Tibial nerve (tissue), 4 donors: ENCODE measurements at regions not wholly inside any gene's neighbourhood (a gene's known extent, or its start where the extent isn't known, plus 50 kb on each side); places are given as distances from the start of the nearest gene placed in this dataset.

Experiments used
- DNase-seq, 2 donors: peaks; one replicate each; pipeline ENCODE4 v3.0.0-alpha.2; 2019; ENCODE audit warnings: low spot score in 2 of 2
- H3K27ac ChIP-seq, 4 donors: fragments of 200-600 bp; sonication (generic) in 3 of 4; one replicate each; pipeline ENCODE4 v1.5.1; 2017 to 2019; ENCODE audit warnings: mild to moderate bottlenecking in 1 of 4
- H3K27me3 ChIP-seq, 2 donors: fragments of 200-600 bp; sonication (generic) in 1 of 2; one replicate each; pipeline versions ENCODE4 v1.5.1 to v1.6.0; 2017 to 2019
- H3K36me3 ChIP-seq, 3 donors: fragments of 200-600 bp; sonication (generic); one replicate each; pipeline ENCODE4 v1.5.1; 2018 to 2019
- H3K4me1 ChIP-seq, 4 donors: fragments of 200-600 bp; sonication (generic) in 3 of 4; one replicate each; pipeline ENCODE4 v1.5.1; 2017 to 2019
- H3K4me3 ChIP-seq, 4 donors: fragments of 200-600 bp; sonication (generic) in 3 of 4; one replicate each; pipeline ENCODE4 v1.5.1; 2017 to 2019; ENCODE audit warnings: mild to moderate bottlenecking in 1 of 4, moderate library complexity in 1 of 4
- H3K9me3 ChIP-seq, 4 donors: fragments of 200-600 bp; sonication (generic) in 3 of 4; one replicate each; pipeline ENCODE4 v1.5.1; 2017 to 2019
- EP300 ChIP-seq, 2 donors: sonication (generic); formaldehyde crosslinking; IDR thresholded peaks; one replicate each; pipeline ENCODE4 v1.6.1; 2017; ENCODE audit warnings: antibody characterized with exemption in 2 of 2, mild to moderate bottlenecking in 1 of 2
- POLR2A ChIP-seq, 2 donors: fragments of 450-650 bp; IDR thresholded peaks; one replicate each; pipeline ENCODE4 v1.6.1; 2017; ENCODE audit warnings: antibody characterized with exemption in 2 of 2, mild to moderate bottlenecking in 2 of 2, moderate library complexity in 2 of 2
- WGBS, 2 donors: methylation state at CpG; one replicate each; pipeline ENCODE4 v1.1.5; 2018; 5-methylcytosine and 5-hydroxymethylcytosine counted together
- TF ChIP-seq, protein P1 (sequence below), 5 experiments: fragments of 200-600 bp in 3 of 5; fragments of 450-650 bp in 2 of 5; sonication (generic) in 3 of 5; IDR thresholded peaks; one replicate each; pipeline ENCODE4 v1.5.1; 2016 to 2019; ENCODE audit warnings: antibody characterized with exemption in 5 of 5, mild to moderate bottlenecking in 3 of 5, moderate library complexity in 2 of 5

DNA sequence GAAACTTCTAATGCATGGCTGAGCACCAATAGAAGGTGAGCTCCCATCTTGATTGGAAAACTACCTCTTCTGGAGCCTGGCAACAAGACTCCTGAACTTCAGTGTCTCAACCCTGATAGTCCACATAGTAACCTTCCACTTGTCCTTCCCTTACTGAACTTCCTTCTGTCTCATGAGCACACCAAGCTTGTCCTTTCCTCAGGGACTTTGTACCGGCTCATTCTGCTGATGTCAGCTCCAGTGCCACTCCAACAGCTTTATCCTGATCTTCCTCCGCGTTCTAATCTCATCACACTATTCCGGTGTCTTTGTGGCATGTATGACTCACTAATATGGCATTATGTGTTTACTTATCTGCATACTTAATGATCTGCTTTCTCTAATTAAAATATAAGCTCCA, 862.0 kb upstream of the ID2 start:
- DNase-seq = no peak
- Histone ChIP-seq H3K9me3 (no peaks in the 10 kb centered on the region), H3K4me3 (no peak overlapping the region), H3K36me3 (no peaks in the 10 kb centered on the region), H3K27ac (no peak overlapping the region), H3K27me3 (no peaks in the 10 kb centered on the region), H3K4me1 (no peaks in the 10 kb centered on the region)
- no peak for TF ChIP-seq EP300 (IDR thresholded peaks at IDR 0.05)
- TF ChIP-seq POLR2A (IDR thresholded peaks at IDR 0.05) = no peak
- TF ChIP-seq, protein P1, sequence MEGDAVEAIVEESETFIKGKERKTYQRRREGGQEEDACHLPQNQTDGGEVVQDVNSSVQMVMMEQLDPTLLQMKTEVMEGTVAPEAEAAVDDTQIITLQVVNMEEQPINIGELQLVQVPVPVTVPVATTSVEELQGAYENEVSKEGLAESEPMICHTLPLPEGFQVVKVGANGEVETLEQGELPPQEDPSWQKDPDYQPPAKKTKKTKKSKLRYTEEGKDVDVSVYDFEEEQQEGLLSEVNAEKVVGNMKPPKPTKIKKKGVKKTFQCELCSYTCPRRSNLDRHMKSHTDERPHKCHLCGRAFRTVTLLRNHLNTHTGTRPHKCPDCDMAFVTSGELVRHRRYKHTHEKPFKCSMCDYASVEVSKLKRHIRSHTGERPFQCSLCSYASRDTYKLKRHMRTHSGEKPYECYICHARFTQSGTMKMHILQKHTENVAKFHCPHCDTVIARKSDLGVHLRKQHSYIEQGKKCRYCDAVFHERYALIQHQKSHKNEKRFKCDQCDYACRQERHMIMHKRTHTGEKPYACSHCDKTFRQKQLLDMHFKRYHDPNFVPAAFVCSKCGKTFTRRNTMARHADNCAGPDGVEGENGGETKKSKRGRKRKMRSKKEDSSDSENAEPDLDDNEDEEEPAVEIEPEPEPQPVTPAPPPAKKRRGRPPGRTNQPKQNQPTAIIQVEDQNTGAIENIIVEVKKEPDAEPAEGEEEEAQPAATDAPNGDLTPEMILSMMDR (IDR thresholded peaks at IDR 0.05) = no peak
- 81 to 85% methylated on average over 4 of the region's 4 CpGs for WGBS, 2 donors

DNA sequence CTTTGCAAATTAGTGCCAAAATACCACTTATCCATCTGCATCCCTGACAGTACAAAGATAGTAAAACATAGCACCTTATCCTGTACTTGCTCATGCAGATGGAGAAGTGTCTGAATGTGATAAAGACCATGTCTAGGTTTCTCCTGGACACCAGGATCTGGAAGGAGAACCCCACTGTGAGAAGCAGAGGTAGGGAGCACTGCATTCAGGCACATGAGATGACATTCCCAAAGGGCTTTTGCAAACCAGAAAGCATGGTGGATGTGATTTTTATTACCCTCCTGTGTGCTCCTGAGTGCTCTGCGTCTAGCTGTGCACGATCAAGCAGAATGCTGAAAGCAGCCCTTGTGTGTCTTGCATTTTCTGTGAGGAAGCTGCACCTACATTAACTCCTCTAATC, 857.6 kb upstream of the ID2 start:
- H3K27me3 ChIP-seq = no peaks in the 10 kb centered on the region
- 66 to 75% methylated on average over 2 of the region's 2 CpGs for WGBS, 2 donors
- TF ChIP-seq, protein P1 (IDR thresholded peaks at IDR 0.05) = no peak
- no peak for TF ChIP-seq EP300 (IDR thresholded peaks at IDR 0.05)
- no peak for TF ChIP-seq POLR2A (IDR thresholded peaks at IDR 0.05)

DNA sequence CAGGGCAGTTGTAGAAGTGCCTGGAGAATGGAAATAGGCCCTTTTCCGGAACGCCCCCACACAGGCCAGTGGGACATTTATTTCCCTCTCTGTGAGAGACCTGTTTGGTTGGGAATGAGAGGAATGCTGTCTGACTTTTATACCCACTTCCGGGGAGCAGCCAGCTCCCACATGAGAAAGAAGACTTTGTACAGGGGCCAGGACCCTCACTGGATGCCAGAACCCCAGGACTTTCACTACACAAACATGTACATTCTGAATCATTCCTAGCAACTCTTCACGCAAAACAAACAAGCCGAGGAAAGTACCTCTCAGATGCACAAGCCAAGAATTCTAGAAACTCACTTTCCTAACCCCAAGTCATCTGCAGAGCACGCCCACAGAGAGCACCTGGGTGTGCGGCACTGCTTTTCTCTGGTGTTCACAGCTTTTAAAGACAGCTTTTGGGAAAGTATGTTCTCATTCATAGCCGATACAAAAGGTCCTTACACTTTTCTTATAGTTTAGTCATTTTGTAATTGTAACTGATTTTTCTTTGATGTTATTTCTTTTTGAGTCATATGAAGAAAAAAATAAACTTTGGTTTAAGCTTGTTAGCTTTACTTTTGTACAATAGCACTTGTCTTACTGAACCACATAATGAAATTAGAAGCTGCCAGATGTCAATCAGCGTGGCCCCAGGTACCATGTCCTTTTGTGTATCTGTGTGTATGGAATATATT, 856.1 kb upstream of the ID2 start:
- H3K27me3 ChIP-seq = no peaks in the 10 kb centered on the region
- DNase-seq = no peak
- H3K36me3 ChIP-seq = no peaks in the 10 kb centered on the region
- no peaks in the 10 kb centered on the region for H3K9me3 ChIP-seq
- no peak overlapping the region for H3K4me3 ChIP-seq
- no peak overlapping the region for H3K27ac ChIP-seq
- H3K4me1 ChIP-seq = no peaks in the 10 kb centered on the region
- no peak for TF ChIP-seq POLR2A (IDR thresholded peaks at IDR 0.05)
- TF ChIP-seq, protein P1 (IDR thresholded peaks at IDR 0.05) = no peak
- TF ChIP-seq EP300 (IDR thresholded peaks at IDR 0.05) = no peak
- 43 to 56% methylated on average over 9 of the region's 9 CpGs for WGBS, 2 donors

More for the DNA sequence above, 857.6 kb upstream of the ID2 start:
- Histone ChIP-seq H3K9me3 (no peaks in the 10 kb centered on the region), H3K36me3 (no peaks in the 10 kb centered on the region), H3K4me1 (no peaks in the 10 kb centered on the region), H3K4me3 (no peak overlapping the region), H3K27ac (no peak overlapping the region)
- no peak for DNase-seq

DNA sequence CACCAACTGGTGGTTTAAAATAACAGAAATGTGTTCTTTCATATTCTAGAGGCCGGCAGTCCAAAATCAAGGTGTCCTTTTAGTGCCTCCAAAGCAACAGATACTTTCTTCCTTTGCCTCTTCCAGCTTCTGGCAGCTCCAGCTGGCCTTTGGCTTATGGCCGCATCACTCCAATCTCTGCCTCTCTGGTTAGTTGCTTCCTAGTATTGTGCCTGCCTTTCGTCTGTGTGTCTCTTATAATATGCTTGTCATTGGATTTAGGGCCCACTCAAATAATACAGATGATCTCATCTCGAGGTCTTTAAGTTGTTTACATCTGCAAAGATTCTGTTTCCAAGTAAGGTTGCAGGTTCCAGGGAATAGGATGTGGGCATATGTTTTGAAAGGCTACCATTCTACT, 855.2 kb upstream of the ID2 start:
- H3K36me3 ChIP-seq = no peaks in the 10 kb centered on the region
- TF ChIP-seq POLR2A (IDR thresholded peaks at IDR 0.05) = no peak
- no peak for TF ChIP-seq EP300 (IDR thresholded peaks at IDR 0.05)
- TF ChIP-seq, protein P1 (IDR thresholded peaks at IDR 0.05) = no peak
- H3K27ac ChIP-seq = no peak overlapping the region
- H3K4me3 ChIP-seq = no peak overlapping the region
- DNase-seq = no peak
- 90 to 94% methylated on average over 4 of the region's 4 CpGs for WGBS, 2 donors
- no peaks in the 10 kb centered on the region for H3K4me1 ChIP-seq
- no peaks in the 10 kb centered on the region for H3K27me3 ChIP-seq
- no peaks in the 10 kb centered on the region for H3K9me3 ChIP-seq

DNA sequence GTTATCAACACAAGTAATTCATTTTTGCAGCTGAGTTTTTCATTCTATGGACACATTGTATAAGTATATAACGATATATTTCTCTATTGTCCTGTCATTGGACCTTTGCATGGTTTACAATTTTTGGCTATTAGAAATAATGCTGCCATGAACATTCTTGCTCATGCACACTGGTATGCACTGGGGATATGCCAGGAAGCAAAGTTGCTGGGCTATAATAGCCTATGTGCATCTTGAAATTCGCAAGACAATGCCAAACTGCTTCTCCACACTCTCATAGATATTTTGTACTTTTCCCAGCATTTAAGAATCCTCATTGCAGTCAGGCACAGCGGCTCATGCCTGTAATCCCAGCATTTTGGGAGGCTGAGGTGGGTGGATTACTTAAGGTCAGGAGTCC, 852.6 kb upstream of the ID2 start:
- no peaks in the 10 kb centered on the region for H3K9me3 ChIP-seq
- H3K4me3 ChIP-seq = no peak overlapping the region
- no peak for DNase-seq
- H3K27me3 ChIP-seq = no peaks in the 10 kb centered on the region
- H3K27ac ChIP-seq = no peak overlapping the region
- no peaks in the 10 kb centered on the region for H3K36me3 ChIP-seq
- 78 to 84% methylated on average over 3 of the region's 3 CpGs for WGBS, 2 donors
- TF ChIP-seq POLR2A (IDR thresholded peaks at IDR 0.05) (no peak), EP300 (IDR thresholded peaks at IDR 0.05) (no peak)
- TF ChIP-seq, protein P1 (IDR thresholded peaks at IDR 0.05) = no peak
- no peaks in the 10 kb centered on the region for H3K4me1 ChIP-seq
